ENCODE measurements at regions not wholly inside any gene's neighbourhood (a gene's known extent, or its start where the extent isn't known, plus 50 kb on each side); places are given as distances from the start of the nearest gene placed in this dataset.

DNA sequence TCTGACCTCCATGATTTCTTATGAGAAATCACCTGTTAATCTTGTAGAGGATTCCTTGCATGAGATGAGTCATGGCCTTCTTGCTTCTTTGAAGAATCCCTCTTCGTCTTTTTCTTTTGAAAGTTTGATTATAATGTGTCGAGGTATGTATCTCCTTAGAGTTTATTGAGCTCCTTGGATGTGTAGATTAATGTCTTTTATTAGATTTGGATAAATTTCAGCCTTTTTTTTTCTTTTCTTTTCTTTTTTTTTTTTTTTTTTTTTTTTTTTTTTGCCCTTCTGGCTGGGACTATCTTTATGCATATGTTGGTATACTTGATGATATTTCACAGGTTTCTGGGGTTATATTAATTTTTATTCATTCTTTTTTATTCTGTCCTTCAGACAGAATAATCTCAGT is 72.3 kb upstream of the ITGA4 start:
- TF ChIP-seq, protein P1, sequence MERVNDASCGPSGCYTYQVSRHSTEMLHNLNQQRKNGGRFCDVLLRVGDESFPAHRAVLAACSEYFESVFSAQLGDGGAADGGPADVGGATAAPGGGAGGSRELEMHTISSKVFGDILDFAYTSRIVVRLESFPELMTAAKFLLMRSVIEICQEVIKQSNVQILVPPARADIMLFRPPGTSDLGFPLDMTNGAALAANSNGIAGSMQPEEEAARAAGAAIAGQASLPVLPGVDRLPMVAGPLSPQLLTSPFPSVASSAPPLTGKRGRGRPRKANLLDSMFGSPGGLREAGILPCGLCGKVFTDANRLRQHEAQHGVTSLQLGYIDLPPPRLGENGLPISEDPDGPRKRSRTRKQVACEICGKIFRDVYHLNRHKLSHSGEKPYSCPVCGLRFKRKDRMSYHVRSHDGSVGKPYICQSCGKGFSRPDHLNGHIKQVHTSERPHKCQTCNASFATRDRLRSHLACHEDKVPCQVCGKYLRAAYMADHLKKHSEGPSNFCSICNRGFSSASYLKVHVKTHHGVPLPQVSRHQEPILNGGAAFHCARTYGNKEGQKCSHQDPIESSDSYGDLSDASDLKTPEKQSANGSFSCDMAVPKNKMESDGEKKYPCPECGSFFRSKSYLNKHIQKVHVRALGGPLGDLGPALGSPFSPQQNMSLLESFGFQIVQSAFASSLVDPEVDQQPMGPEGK (CRISPR knock-in tag; IDR thresholded peaks at IDR 0.05; ENCODE audit: borderline replicate concordance): no peak
- TF ChIP-seq OSR1 (CRISPR knock-in tag; IDR thresholded peaks at IDR 0.05) (no peak), ISL1 (CRISPR knock-in tag; IDR thresholded peaks at IDR 0.05) (no peak), ZC3H10 (CRISPR knock-in tag; IDR thresholded peaks at IDR 0.05) (no peak), ESRRG (CRISPR knock-in tag; IDR thresholded peaks at IDR 0.05) (no peak), ZNF8 (CRISPR knock-in tag; IDR thresholded peaks at IDR 0.05) (no peak), BACH2 (CRISPR knock-in tag; IDR thresholded peaks at IDR 0.05; ENCODE audit: borderline replicate concordance) (no peak), RARB (CRISPR knock-in tag; IDR thresholded peaks at IDR 0.05) (no peak), ZFP3 (CRISPR knock-in tag; IDR thresholded peaks at IDR 0.05) (no peak)
- TF ChIP-seq, protein P2, sequence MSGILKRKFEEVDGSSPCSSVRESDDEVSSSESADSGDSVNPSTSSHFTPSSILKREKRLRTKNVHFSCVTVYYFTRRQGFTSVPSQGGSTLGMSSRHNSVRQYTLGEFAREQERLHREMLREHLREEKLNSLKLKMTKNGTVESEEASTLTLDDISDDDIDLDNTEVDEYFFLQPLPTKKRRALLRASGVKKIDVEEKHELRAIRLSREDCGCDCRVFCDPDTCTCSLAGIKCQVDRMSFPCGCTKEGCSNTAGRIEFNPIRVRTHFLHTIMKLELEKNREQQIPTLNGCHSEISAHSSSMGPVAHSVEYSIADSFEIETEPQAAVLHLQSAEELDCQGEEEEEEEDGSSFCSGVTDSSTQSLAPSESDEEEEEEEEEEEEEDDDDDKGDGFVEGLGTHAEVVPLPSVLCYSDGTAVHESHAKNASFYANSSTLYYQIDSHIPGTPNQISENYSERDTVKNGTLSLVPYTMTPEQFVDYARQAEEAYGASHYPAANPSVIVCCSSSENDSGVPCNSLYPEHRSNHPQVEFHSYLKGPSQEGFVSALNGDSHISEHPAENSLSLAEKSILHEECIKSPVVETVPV (CRISPR knock-in tag; IDR thresholded peaks at IDR 0.05): no peak

Data from SK-N-SH treated with all-trans-retinoic acid at 6 μM for 48 hours (cell line).